K562 (cell line): ENCODE measurements at regions not wholly inside any gene's neighbourhood (a gene's known extent, or its start where the extent isn't known, plus 50 kb on each side); places are given as distances from the start of the nearest gene placed in this dataset.

ENCODE experiments used
- CBFB ChIP-seq: sonication (generic); formaldehyde crosslinking; IDR thresholded peaks from 2 replicates; pipeline ENCODE4 v1.4.0; 2020; ENCODE audit warnings: mild to moderate bottlenecking, missing genetic modification reagents
- CXXC5 ChIP-seq: fragments of 250-450 bp; sonication (Bioruptor Pico); IDR thresholded peaks from 2 replicates; pipeline ENCODE4 v1.8.0; 2022; ENCODE audit warnings: inconsistent platforms, mild to moderate bottlenecking, moderate library complexity
- HDAC1 ChIP-seq, 2 experiments: fragments of 450-650 bp; IDR thresholded peaks; 2 replicates each; pipeline ENCODE4 v1.6.1; 2016 to 2017; ENCODE audit warnings: inconsistent platforms in 1 of 2, mild to moderate bottlenecking in 1 of 2, moderate library complexity in 1 of 2
- HNRNPK ChIP-seq: fragments of 200-400 bp; formaldehyde crosslinking; IDR thresholded peaks from one replicate; pipeline ENCODE4 v1.6.1; 2018; ENCODE audit warnings: mild to moderate bottlenecking, low read depth, low read length; ENCODE audit not compliant: poor library complexity, severe bottlenecking
- HOXB6 ChIP-seq: fragments of 250-450 bp; sonication (Bioruptor Pico); IDR thresholded peaks from 2 replicates; pipeline ENCODE4 v1.5.1; 2022; ENCODE audit warnings: mild to moderate bottlenecking, borderline replicate concordance
- IFI16 ChIP-seq: fragments of 250-450 bp; sonication (Bioruptor Pico); IDR thresholded peaks from 2 replicates; pipeline ENCODE4 v2.1.2; 2022; ENCODE audit warnings: mild to moderate bottlenecking, inconsistent platforms
- KLF1 ChIP-seq: fragments of 450-650 bp; IDR thresholded peaks from 2 replicates; pipeline ENCODE4 v1.6.1; 2016; ENCODE audit warnings: missing genetic modification characterization, missing compliant biosample characterization
- MAFF ChIP-seq: IDR thresholded peaks from 2 replicates; pipeline ENCODE4 v1.6.1; 2012; ENCODE audit warnings: low read length, improper control_type of control experiment
- NR3C1 ChIP-seq: sonication (generic); formaldehyde crosslinking; IDR thresholded peaks from 2 replicates; pipeline ENCODE4 v1.8.1; 2022; ENCODE audit warnings: missing genetic modification reagents
- PHF8 ChIP-seq: fragments of 200-600 bp; sonication (generic); IDR thresholded peaks from 2 replicates; pipeline ENCODE4 v1.6.1; 2012; ENCODE audit warnings: mixed run types, mild to moderate bottlenecking, inconsistent platforms, low read length, moderate library complexity, borderline replicate concordance
- POLR2A ChIP-seq: fragments of 450-650 bp; conservative IDR thresholded peaks from 2 replicates; pipeline ENCODE4 v1.6.1; 2016
- RFX7 ChIP-seq: fragments of 250-450 bp; sonication (Bioruptor Pico); IDR thresholded peaks from 2 replicates; pipeline ENCODE4 v1.5.1; 2021; ENCODE audit warnings: mild to moderate bottlenecking
- SMAD3 ChIP-seq: fragments of 450-650 bp; formaldehyde crosslinking; conservative IDR thresholded peaks from 2 replicates; pipeline ENCODE4 v1.4.0; 2020; ENCODE audit warnings: mild to moderate bottlenecking
- SRSF3 ChIP-seq: fragments of 200-400 bp; formaldehyde crosslinking; IDR thresholded peaks from 2 replicates; pipeline ENCODE4 v1.6.1; 2016; ENCODE audit warnings: mild to moderate bottlenecking, low read length, moderate library complexity; ENCODE audit not compliant: insufficient read depth
- STAT5B ChIP-seq: fragments of 250-450 bp; sonication (Bioruptor Pico); IDR thresholded peaks from 2 replicates; pipeline ENCODE4 v1.8.0; 2021; ENCODE audit warnings: mild to moderate bottlenecking, inconsistent platforms
- ZFP36 ChIP-seq: fragments of 150-350 bp; IDR thresholded peaks from 2 replicates; pipeline ENCODE4 v1.6.1; 2018; ENCODE audit warnings: low read length, low read depth; ENCODE audit not compliant: partially characterized antibody
- ZKSCAN8 ChIP-seq: fragments of 200-800 bp; sonication (Bioruptor generic); IDR thresholded peaks from 2 replicates; pipeline ENCODE4 v1.6.1; 2016; ENCODE audit warnings: missing genetic modification characterization, missing compliant biosample characterization
- ZNF174 ChIP-seq: fragments of 250-450 bp; sonication (Bioruptor Pico); IDR thresholded peaks from 2 replicates; pipeline ENCODE4 v1.4.0; 2020; ENCODE audit warnings: mild to moderate bottlenecking
- ZNF239 ChIP-seq: fragments of 250-450 bp; sonication (Bioruptor Pico); IDR thresholded peaks from 2 replicates; pipeline ENCODE4 v1.4.0; 2020; ENCODE audit warnings: mild to moderate bottlenecking
- ZNF324 ChIP-seq: fragments of 250-450 bp; sonication (Bioruptor Pico); IDR thresholded peaks from 2 replicates; pipeline ENCODE4 v1.4.0; 2020; ENCODE audit warnings: mild to moderate bottlenecking
- ZNF436 ChIP-seq: fragments of 250-450, 450-650 bp; sonication (Bioruptor Pico); formaldehyde crosslinking; IDR thresholded peaks from 2 replicates; pipeline ENCODE4 v1.7.0; 2020; ENCODE audit warnings: mild to moderate bottlenecking
- ZNF77 ChIP-seq: fragments of 250-450 bp; sonication (Bioruptor Pico); IDR thresholded peaks from 2 replicates; pipeline ENCODE4 v1.5.0; 2020
- TF ChIP-seq, protein P1 (sequence below), 2 experiments: IDR thresholded peaks in 1 of 2; conservative IDR thresholded peaks in 1 of 2; 2 replicates each; pipeline ENCODE4 v1.6.1; 2016; ENCODE audit warnings: low read depth in 2 of 2, mild to moderate bottlenecking in 1 of 2, missing compliant biosample characterization in 1 of 2, missing genetic modification characterization in 1 of 2, moderate library complexity in 1 of 2
- TF ChIP-seq, protein P2 (sequence below): fragments of 450-650 bp; IDR thresholded peaks from 2 replicates; pipeline ENCODE4 v1.6.1; 2016
- TF ChIP-seq, protein P3 (sequence below): fragments of 450-650 bp; IDR thresholded peaks from 2 replicates; pipeline ENCODE4 v1.6.1; 2016; ENCODE audit warnings: borderline replicate concordance

DNA sequence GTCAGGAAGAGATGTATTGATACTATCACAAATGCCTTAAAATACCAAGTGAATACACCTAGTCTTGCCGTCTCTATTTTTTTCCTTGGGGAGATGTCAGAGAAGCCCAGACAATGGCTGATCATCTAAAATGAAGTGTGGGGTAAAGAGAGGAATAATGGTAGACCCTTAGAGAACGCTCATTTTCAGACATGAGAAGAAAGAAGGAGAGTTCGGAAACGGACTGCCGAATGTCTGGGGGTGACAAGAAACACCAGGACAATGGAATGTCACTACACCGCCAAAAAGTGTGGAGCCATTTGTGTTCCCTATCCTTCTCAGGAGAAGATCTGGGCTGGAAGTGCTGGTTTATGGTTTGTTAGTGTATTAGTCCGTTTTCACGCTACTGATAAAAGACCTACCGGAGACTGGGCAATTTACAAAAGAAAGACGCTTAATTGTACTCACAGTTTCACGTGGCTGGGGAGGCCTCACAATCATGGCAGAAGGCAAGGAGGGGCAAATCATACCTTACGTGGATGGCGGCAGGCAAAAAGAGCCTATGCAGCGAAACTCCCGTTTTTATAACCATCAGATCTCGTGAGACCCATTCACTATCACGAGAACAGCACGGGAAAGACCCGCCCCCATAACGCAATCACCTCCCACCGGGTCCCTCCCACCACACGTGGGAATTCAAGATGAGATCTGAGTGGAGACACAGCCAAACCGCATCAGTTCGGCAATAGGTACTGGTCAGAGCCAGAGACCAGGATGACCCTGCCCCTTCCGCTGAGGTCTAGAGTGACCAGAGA is 743.7 kb downstream of the GALR1 start (continued):
- TF ChIP-seq, protein P1, sequence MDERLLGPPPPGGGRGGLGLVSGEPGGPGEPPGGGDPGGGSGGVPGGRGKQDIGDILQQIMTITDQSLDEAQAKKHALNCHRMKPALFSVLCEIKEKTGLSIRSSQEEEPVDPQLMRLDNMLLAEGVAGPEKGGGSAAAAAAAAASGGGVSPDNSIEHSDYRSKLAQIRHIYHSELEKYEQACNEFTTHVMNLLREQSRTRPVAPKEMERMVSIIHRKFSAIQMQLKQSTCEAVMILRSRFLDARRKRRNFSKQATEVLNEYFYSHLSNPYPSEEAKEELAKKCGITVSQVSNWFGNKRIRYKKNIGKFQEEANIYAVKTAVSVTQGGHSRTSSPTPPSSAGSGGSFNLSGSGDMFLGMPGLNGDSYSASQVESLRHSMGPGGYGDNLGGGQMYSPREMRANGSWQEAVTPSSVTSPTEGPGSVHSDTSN (CRISPR knock-in tag; IDR thresholded peaks at IDR 0.05; ENCODE audit: low read depth): no peak
- TF ChIP-seq, protein P1 (tag; conservative IDR thresholded peaks at IDR 0.05; ENCODE audit: low read depth): no peak
- no peak for TF ChIP-seq HNRNPK
- no peak for TF ChIP-seq ZNF436 (CRISPR knock-in tag)
- TF ChIP-seq HDAC1 (IDR thresholded peaks at IDR 0.05): peak in 1 of 2 experiments; percentile 80; a peak in 1 of 4 replicates
- no peak for TF ChIP-seq SMAD3 (CRISPR knock-in tag)
- no peak for TF ChIP-seq ZNF324
- TF ChIP-seq ZNF77 (CRISPR knock-in tag): no peak
- no peak for TF ChIP-seq SRSF3
- no peak for TF ChIP-seq KLF1 (tag)
- TF ChIP-seq, protein P2, sequence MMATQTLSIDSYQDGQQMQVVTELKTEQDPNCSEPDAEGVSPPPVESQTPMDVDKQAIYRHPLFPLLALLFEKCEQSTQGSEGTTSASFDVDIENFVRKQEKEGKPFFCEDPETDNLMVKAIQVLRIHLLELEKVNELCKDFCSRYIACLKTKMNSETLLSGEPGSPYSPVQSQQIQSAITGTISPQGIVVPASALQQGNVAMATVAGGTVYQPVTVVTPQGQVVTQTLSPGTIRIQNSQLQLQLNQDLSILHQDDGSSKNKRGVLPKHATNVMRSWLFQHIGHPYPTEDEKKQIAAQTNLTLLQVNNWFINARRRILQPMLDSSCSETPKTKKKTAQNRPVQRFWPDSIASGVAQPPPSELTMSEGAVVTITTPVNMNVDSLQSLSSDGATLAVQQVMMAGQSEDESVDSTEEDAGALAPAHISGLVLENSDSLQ: no peak
- TF ChIP-seq ZFP36: no peak
- TF ChIP-seq, protein P3, sequence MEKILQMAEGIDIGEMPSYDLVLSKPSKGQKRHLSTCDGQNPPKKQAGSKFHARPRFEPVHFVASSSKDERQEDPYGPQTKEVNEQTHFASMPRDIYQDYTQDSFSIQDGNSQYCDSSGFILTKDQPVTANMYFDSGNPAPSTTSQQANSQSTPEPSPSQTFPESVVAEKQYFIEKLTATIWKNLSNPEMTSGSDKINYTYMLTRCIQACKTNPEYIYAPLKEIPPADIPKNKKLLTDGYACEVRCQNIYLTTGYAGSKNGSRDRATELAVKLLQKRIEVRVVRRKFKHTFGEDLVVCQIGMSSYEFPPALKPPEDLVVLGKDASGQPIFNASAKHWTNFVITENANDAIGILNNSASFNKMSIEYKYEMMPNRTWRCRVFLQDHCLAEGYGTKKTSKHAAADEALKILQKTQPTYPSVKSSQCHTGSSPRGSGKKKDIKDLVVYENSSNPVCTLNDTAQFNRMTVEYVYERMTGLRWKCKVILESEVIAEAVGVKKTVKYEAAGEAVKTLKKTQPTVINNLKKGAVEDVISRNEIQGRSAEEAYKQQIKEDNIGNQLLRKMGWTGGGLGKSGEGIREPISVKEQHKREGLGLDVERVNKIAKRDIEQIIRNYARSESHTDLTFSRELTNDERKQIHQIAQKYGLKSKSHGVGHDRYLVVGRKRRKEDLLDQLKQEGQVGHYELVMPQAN: peak; percentile 76; the same call in 1 of the 2 replicates
- peak; percentile 92 for TF ChIP-seq MAFF
- TF ChIP-seq STAT5B: no peak
- TF ChIP-seq CXXC5 (CRISPR knock-in tag): 0 out of 2 replicates have a peak, but pooled peaks have one; percentile 14
- TF ChIP-seq CBFB (CRISPR knock-in tag): no peak
- TF ChIP-seq POLR2A: peak; percentile 99
- TF ChIP-seq ZNF174 (CRISPR knock-in tag): no peak
- TF ChIP-seq NR3C1 (CRISPR knock-in tag): no peak
- no peak for TF ChIP-seq IFI16 (CRISPR knock-in tag)
- TF ChIP-seq HOXB6 (CRISPR knock-in tag): no peak
- TF ChIP-seq ZNF239 (CRISPR knock-in tag): no peak
- TF ChIP-seq RFX7: no peak
- TF ChIP-seq PHF8: peak; percentile 64; the same call in 1 of the 2 replicates
- no peak for TF ChIP-seq ZKSCAN8 (CRISPR knock-in tag)
